ENCODE measurements at regions not wholly inside any gene's neighbourhood (a gene's known extent, or its start where the extent isn't known, plus 50 kb on each side); places are given as distances from the start of the nearest gene placed in this dataset.

- TF ChIP-seq CTCF (IDR thresholded peaks at IDR 0.05; ENCODE audit: low read length): no peak
- no peak for TF ChIP-seq EZH2 (optimal IDR thresholded peaks at IDR 0.05; ENCODE audit: low read depth, low read length)
Measured at GRCh38 chr2:104407641-104408040, 446.3 kb upstream of the POU3F3 start.

Measured in MM.1S (cell line).